ENCODE measurements at regions not wholly inside any gene's neighbourhood (a gene's known extent, or its start where the extent isn't known, plus 50 kb on each side); places are given as distances from the start of the nearest gene placed in this dataset.

DNA sequence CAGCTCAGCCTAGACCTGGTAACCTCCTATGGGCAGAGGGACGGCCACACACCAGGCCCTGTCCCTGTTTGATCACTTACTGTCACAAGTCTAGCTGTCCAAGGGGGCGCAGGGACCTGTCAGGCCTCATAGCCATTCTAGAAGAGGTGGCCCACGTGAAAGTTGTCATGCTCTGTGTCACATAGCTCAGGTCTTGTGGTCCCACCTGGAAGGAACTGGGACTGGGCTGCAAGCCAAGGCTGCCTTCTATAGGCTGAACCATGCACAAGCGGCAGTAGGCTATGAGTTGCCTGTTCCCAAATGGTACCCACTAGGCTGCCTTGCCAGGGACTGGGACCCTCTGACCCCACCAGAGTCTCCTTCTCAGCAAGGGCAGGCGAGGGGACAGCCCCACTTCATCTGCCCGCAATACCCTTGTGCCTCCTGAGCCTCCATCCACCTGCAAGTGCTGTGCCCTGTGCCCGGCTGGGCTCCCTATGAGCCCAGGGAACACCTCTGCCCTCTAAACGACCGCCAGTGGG, 177.5 kb downstream of the ANAPC1 start:
- no peak overlapping the region for H3K27ac Mint-ChIP-seq
- no peak overlapping the region for H3K4me3 Mint-ChIP-seq
- no peaks in the 10 kb centered on the region for H3K9me3 ChIP-seq
- peaks cover 0 to 29% of the 10 kb centered on the region in 2 experiments for H3K4me1 ChIP-seq (ENCODE audit: control insufficient read depth in 1 of 2, extremely low read depth in 1 of 2, insufficient read depth in 2 of 2, low read length in 2 of 2)
- peaks cover 3% of the 10 kb centered on the region in 2 donors for H3K27me3 Mint-ChIP-seq
- peaks cover 0 to 19% of the 10 kb centered on the region in 2 experiments for H3K27me3 ChIP-seq (replicated peaks in 1 of 2; ENCODE audit: control insufficient read depth in 2 of 2, extremely low read depth in 1 of 2, insufficient read depth in 2 of 2, low read length in 1 of 2)
- H3K36me3 ChIP-seq (ENCODE audit: control insufficient read depth in 2 of 2, extremely low read depth in 1 of 2, insufficient read depth in 1 of 2, low read length in 1 of 2): no peaks in the 10 kb centered on the region
- H3K36me3 Mint-ChIP-seq: no peaks in the 10 kb centered on the region
- H3K4me3 ChIP-seq (ENCODE audit: control insufficient read depth in 1 of 2, extremely low read depth in 1 of 2, low read length in 1 of 2): no peak overlapping the region
- 87% methylated on average over 9 of the region's 9 CpGs for WGBS (ENCODE audit: insufficient coverage)
- ATAC-seq (replicated peaks in 1 of 4) (no peak), DNase-seq (no peak)
- CTCF ChIA-PET: no interaction called here
- no peak overlapping the region for H3K27ac ChIP-seq (ENCODE audit: low read length)
- H3K4me1 Mint-ChIP-seq: peaks cover 4 to 28% (median 19%) of the 10 kb centered on the region in 3 donors
- POLR2A ChIA-PET: interaction anchor here in 1 of 2 donors (0.6 kb wide), 1 partner anchor 1023 kb away, joined by 3 read pairs; no protein-coding TSS in a partner anchor
- H3K9me3 Mint-ChIP-seq: no peaks in the 10 kb centered on the region

GRCh38 chr2:111707700-111708099, 176.3 kb downstream of the ANAPC1 start:
- POLR2A ChIA-PET: no interaction called here
- no peaks in the 10 kb centered on the region for H3K36me3 Mint-ChIP-seq
- CTCF ChIA-PET: no interaction called here

DNA sequence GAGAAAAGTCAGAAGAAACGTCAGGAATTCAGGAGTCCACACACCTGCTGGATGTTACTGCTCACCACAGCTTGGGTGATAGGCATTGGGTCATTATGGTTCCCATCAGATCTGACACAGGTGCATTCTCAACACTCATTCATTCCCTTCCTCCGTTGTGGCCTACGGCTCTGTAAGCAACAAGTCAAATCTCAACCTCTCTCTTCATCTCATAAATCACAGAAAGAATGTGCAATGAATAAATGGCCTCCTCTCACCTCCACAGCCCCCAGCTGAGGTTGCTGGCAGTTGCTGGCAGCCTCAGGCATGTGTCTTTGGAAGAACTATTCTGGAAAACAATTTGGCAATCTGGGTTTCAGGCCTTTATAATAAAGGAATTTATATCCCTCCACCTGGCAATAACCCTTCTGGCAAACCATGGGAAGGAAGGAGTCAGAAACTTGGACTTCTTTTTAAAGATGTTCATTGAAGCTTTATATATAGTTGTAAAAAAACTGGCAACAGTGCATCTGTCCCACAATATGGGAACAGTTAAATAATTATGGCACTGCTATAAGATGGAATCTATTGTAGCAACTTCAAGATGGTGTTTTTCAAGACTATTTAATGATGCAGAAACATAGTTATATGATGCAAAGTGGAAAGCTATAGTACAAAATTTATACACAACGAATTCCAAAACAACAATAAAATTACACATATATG, 175.4 kb downstream of the ANAPC1 start:
- no peak overlapping the region for H3K27ac ChIP-seq (ENCODE audit: low read length)
- H3K4me3 ChIP-seq (ENCODE audit: control insufficient read depth in 1 of 2, extremely low read depth in 1 of 2, low read length in 1 of 2): no peak overlapping the region
- Mint-ChIP-seq H3K4me1 (peaks cover 0 to 22% (median 14%) of the 10 kb centered on the region in 3 donors), H3K27me3 (peaks cover 0 to 3% of the 10 kb centered on the region in 2 donors), H3K36me3 (no peaks in the 10 kb centered on the region), H3K4me3 (no peak overlapping the region), H3K9me3 (no peaks in the 10 kb centered on the region), H3K27ac (no peak overlapping the region)
- 65% methylated on average over 3 of the region's 4 CpGs for WGBS (ENCODE audit: insufficient coverage)
- POLR2A ChIA-PET: no interaction called here
- no peaks in the 10 kb centered on the region for H3K36me3 ChIP-seq (ENCODE audit: control insufficient read depth in 2 of 2, extremely low read depth in 1 of 2, insufficient read depth in 1 of 2, low read length in 1 of 2)
- no peak for ATAC-seq (replicated peaks in 1 of 4)
- peaks cover 0 to 10% of the 10 kb centered on the region in 2 experiments for H3K27me3 ChIP-seq (replicated peaks in 1 of 2; ENCODE audit: control insufficient read depth in 2 of 2, extremely low read depth in 1 of 2, insufficient read depth in 2 of 2, low read length in 1 of 2)
- CTCF ChIA-PET: interaction anchor here in 1 of 2 donors (1.5 kb wide), 1 partner anchor 11 kb away, joined by 3 read pairs; no protein-coding TSS in a partner anchor
- peaks cover 0 to 18% of the 10 kb centered on the region in 2 experiments for H3K4me1 ChIP-seq (ENCODE audit: control insufficient read depth in 1 of 2, extremely low read depth in 1 of 2, insufficient read depth in 2 of 2, low read length in 2 of 2)
- no peaks in the 10 kb centered on the region for H3K9me3 ChIP-seq
- DNase-seq: no peak

More at GRCh38 chr2:111707700-111708099, 176.3 kb downstream of the ANAPC1 start:
- no CpG with 5 or more reads among the region's 7 CpGs for WGBS (ENCODE audit: insufficient coverage)
- H3K27me3 ChIP-seq (replicated peaks in 1 of 2; ENCODE audit: control insufficient read depth in 2 of 2, extremely low read depth in 1 of 2, insufficient read depth in 2 of 2, low read length in 1 of 2): peaks cover 0 to 12% of the 10 kb centered on the region in 2 experiments
- H3K4me1 Mint-ChIP-seq: peaks cover 0 to 22% (median 14%) of the 10 kb centered on the region in 3 donors
- no peak overlapping the region for H3K4me3 ChIP-seq (ENCODE audit: control insufficient read depth in 1 of 2, extremely low read depth in 1 of 2, low read length in 1 of 2)
- ATAC-seq (replicated peaks in 1 of 4): no peak
- no peak overlapping the region for H3K27ac Mint-ChIP-seq
- H3K27me3 Mint-ChIP-seq: peaks cover 0 to 3% of the 10 kb centered on the region in 2 donors
- H3K9me3 Mint-ChIP-seq: no peaks in the 10 kb centered on the region
- H3K9me3 ChIP-seq: no peaks in the 10 kb centered on the region
- H3K36me3 ChIP-seq (ENCODE audit: control insufficient read depth in 2 of 2, extremely low read depth in 1 of 2, insufficient read depth in 1 of 2, low read length in 1 of 2): no peaks in the 10 kb centered on the region
- H3K27ac ChIP-seq (ENCODE audit: low read length): no peak overlapping the region
- no peak overlapping the region for H3K4me3 Mint-ChIP-seq
- no peak for DNase-seq
- H3K4me1 ChIP-seq (ENCODE audit: control insufficient read depth in 1 of 2, extremely low read depth in 1 of 2, insufficient read depth in 2 of 2, low read length in 2 of 2): peaks cover 0 to 20% of the 10 kb centered on the region in 2 experiments

GRCh38 chr2:111709321-111709720, 174.7 kb downstream of the ANAPC1 start:
- H3K4me3 Mint-ChIP-seq: no peak overlapping the region
- Histone ChIP-seq H3K27ac (ENCODE audit: low read length) (no peak overlapping the region), H3K9me3 (no peaks in the 10 kb centered on the region), H3K36me3 (ENCODE audit: control insufficient read depth in 2 of 2, extremely low read depth in 1 of 2, insufficient read depth in 1 of 2, low read length in 1 of 2) (no peaks in the 10 kb centered on the region), H3K4me1 (ENCODE audit: control insufficient read depth in 1 of 2, extremely low read depth in 1 of 2, insufficient read depth in 2 of 2, low read length in 2 of 2) (peaks cover 0 to 17% of the 10 kb centered on the region in 2 experiments), H3K4me3 (ENCODE audit: control insufficient read depth in 1 of 2, extremely low read depth in 1 of 2, low read length in 1 of 2) (no peak overlapping the region), H3K27me3 (replicated peaks in 1 of 2; ENCODE audit: control insufficient read depth in 2 of 2, extremely low read depth in 1 of 2, insufficient read depth in 2 of 2, low read length in 1 of 2) (peaks cover 0 to 8% of the 10 kb centered on the region in 2 experiments)
- H3K27me3 Mint-ChIP-seq: peaks cover 0 to 3% of the 10 kb centered on the region in 2 donors
- DNase-seq (no peak), ATAC-seq (replicated peaks in 1 of 4) (no peak)
- no CpG with 5 or more reads among the region's 3 CpGs for WGBS (ENCODE audit: insufficient coverage)
- ChIA-PET POLR2A (no interaction called here), CTCF (interaction anchor here in 1 of 2 donors (1.5 kb wide), 1 partner anchor 11 kb away, joined by 3 read pairs; no protein-coding TSS in a partner anchor)
- H3K4me1 Mint-ChIP-seq: peaks cover 0 to 19% (median 14%) of the 10 kb centered on the region in 3 donors
- no peaks in the 10 kb centered on the region for H3K9me3 Mint-ChIP-seq
- H3K27ac Mint-ChIP-seq: no peak overlapping the region
- H3K36me3 Mint-ChIP-seq: no peaks in the 10 kb centered on the region

- Histone ChIP-seq H3K9me3 (no peaks in the 10 kb centered on the region), H3K27me3 (replicated peaks in 1 of 2; ENCODE audit: control insufficient read depth in 2 of 2, extremely low read depth in 1 of 2, insufficient read depth in 2 of 2, low read length in 1 of 2) (peaks cover 0 to 7% of the 10 kb centered on the region in 2 experiments), H3K4me3 (ENCODE audit: control insufficient read depth in 1 of 2, extremely low read depth in 1 of 2, low read length in 1 of 2) (no peak overlapping the region), H3K4me1 (ENCODE audit: control insufficient read depth in 1 of 2, extremely low read depth in 1 of 2, insufficient read depth in 2 of 2, low read length in 2 of 2) (peaks cover 0 to 10% of the 10 kb centered on the region in 2 experiments), H3K27ac (ENCODE audit: low read length) (no peak overlapping the region), H3K36me3 (ENCODE audit: control insufficient read depth in 2 of 2, extremely low read depth in 1 of 2, insufficient read depth in 1 of 2, low read length in 1 of 2) (no peaks in the 10 kb centered on the region)
- ChIA-PET POLR2A (no interaction called here), CTCF (no interaction called here)
- H3K27ac Mint-ChIP-seq: no peak overlapping the region
- no peaks in the 10 kb centered on the region for H3K36me3 Mint-ChIP-seq
- 88% methylated on average over 6 of the region's 6 CpGs for WGBS (ENCODE audit: insufficient coverage)
- DNase-seq (no peak), ATAC-seq (replicated peaks in 1 of 4) (no peak)
- H3K9me3 Mint-ChIP-seq: no peaks in the 10 kb centered on the region
- peaks cover 0 to 16% (median 12%) of the 10 kb centered on the region in 3 donors for H3K4me1 Mint-ChIP-seq
- peaks cover 0 to 3% of the 10 kb centered on the region in 2 donors for H3K27me3 Mint-ChIP-seq
- H3K4me3 Mint-ChIP-seq: no peak overlapping the region
Measured at GRCh38 chr2:111710085-111710484, 173.9 kb downstream of the ANAPC1 start.

- no peak overlapping the region for H3K4me3 ChIP-seq (ENCODE audit: control insufficient read depth in 1 of 2, extremely low read depth in 1 of 2, low read length in 1 of 2)
- ChIA-PET CTCF (no interaction called here), POLR2A (no interaction called here)
- 73% methylated on average over 4 of the region's 4 CpGs for WGBS (ENCODE audit: insufficient coverage)
- no peak overlapping the region for H3K27ac Mint-ChIP-seq
- H3K4me1 ChIP-seq (ENCODE audit: control insufficient read depth in 1 of 2, extremely low read depth in 1 of 2, insufficient read depth in 2 of 2, low read length in 2 of 2): peaks cover 0 to 4% of the 10 kb centered on the region in 2 experiments
- peaks cover 0 to 7% of the 10 kb centered on the region in 2 experiments for H3K27me3 ChIP-seq (replicated peaks in 1 of 2; ENCODE audit: control insufficient read depth in 2 of 2, extremely low read depth in 1 of 2, insufficient read depth in 2 of 2, low read length in 1 of 2)
- H3K36me3 ChIP-seq (ENCODE audit: control insufficient read depth in 2 of 2, extremely low read depth in 1 of 2, insufficient read depth in 1 of 2, low read length in 1 of 2): no peaks in the 10 kb centered on the region
- H3K9me3 ChIP-seq: no peaks in the 10 kb centered on the region
- DNase-seq: no peak
- H3K4me3 Mint-ChIP-seq: no peak overlapping the region
- no peak overlapping the region for H3K27ac ChIP-seq (ENCODE audit: low read length)
- no peak for ATAC-seq (replicated peaks in 1 of 4)
- no peaks in the 10 kb centered on the region for H3K36me3 Mint-ChIP-seq
- H3K27me3 Mint-ChIP-seq: peaks cover 0 to 3% of the 10 kb centered on the region in 2 donors
- H3K4me1 Mint-ChIP-seq: peaks cover 0 to 10% (median 7%) of the 10 kb centered on the region in 3 donors
- no peaks in the 10 kb centered on the region for H3K9me3 Mint-ChIP-seq
Measured at GRCh38 chr2:111710613-111711012, 173.4 kb downstream of the ANAPC1 start.

Data from T-cell (primary cell).